Testis (tissue), 2 donors: ENCODE measurements at regions not wholly inside any gene's neighbourhood (a gene's known extent, or its start where the extent isn't known, plus 50 kb on each side); places are given as distances from the start of the nearest gene placed in this dataset.

Experiments
- DNase-seq: peaks from one replicate; pipeline ENCODE4 v3.0.0-alpha.2; 2019
- H3K27ac ChIP-seq, 2 donors: fragments of 200-600 bp; sonication (generic); one replicate each; pipeline ENCODE4 v1.5.1; 2019
- H3K27me3 ChIP-seq: fragments of 200-600 bp; sonication (generic); one replicate; pipeline ENCODE4 v1.5.1; 2019
- H3K36me3 ChIP-seq: fragments of 200-600 bp; sonication (generic); one replicate; pipeline ENCODE4 v1.5.1; 2017; ENCODE audit warnings: low read depth; ENCODE audit errors: missing control alignments
- H3K4me1 ChIP-seq: fragments of 200-600 bp; sonication (generic); one replicate; pipeline ENCODE4 v1.5.1; 2019
- H3K4me3 ChIP-seq, 2 donors: fragments of 200-600 bp; sonication (generic); one replicate each; pipeline ENCODE4 v1.5.1; 2017 to 2019
- H3K9me3 ChIP-seq: fragments of 200-600 bp; sonication (generic); one replicate; pipeline ENCODE4 v1.5.1; 2017
- POLR2A ChIP-seq: fragments of 450-650 bp; IDR thresholded peaks from one replicate; pipeline ENCODE4 v1.6.1; 2017; ENCODE audit warnings: antibody characterized with exemption, mild to moderate bottlenecking, moderate library complexity
- WGBS, 2 donors: methylation state at CpG; one replicate each; pipeline ENCODE4 v1.1.5; 2018; 5-methylcytosine and 5-hydroxymethylcytosine counted together
- intact Hi-C: fragments of 100-400 bp; cut with DNase I; formaldehyde crosslinking; loops from one replicate; pipeline ENCODE4 v1.15.1; 2023; ENCODE audit warnings: low total_unique reads
- TF ChIP-seq, protein P1 (sequence below), 3 experiments: fragments of 450-650 bp in 2 of 3; fragments of 200-600 bp in 1 of 3; sonication (generic) in 1 of 3; IDR thresholded peaks; one replicate each; pipeline ENCODE4 v1.5.1; 2016 to 2019; ENCODE audit warnings: antibody characterized with exemption in 3 of 3, mild to moderate bottlenecking in 2 of 3, moderate library complexity in 1 of 3

DNA sequence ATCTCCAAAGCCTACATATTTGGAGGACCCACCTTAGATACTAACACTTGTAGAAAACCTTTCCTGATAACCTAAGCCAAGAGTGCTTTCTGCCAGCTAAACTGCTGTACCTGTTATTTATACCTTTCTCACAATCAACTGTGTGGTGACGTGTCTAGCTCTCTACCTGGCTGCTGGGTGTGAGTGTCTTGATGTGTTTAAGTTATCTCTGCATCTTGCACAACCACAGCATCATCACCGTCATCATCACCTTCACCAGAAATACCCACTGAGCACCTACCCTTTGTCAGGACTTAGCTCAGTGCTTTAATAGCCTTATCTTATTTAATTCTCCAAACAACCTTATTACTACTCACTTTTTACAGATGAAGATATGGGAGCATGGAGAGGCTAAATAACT is 431.3 kb downstream of the MAFB start:
- Histone ChIP-seq H3K4me1 (no peaks in the 10 kb centered on the region), H3K4me3 (no peak overlapping the region), H3K36me3 (no peaks in the 10 kb centered on the region), H3K27me3 (no peaks in the 10 kb centered on the region), H3K9me3 (no peaks in the 10 kb centered on the region), H3K27ac (no peak overlapping the region)
- intact Hi-C loops, result loop anchor here (10.0 kb wide), 1 partner anchor 57 kb away; no protein-coding TSS in a partner anchor
- 93 to 98% methylated on average over 2 of the region's 2 CpGs for WGBS, 2 donors
- no peak for DNase-seq
- TF ChIP-seq POLR2A, result no peak
- TF ChIP-seq, protein P1, sequence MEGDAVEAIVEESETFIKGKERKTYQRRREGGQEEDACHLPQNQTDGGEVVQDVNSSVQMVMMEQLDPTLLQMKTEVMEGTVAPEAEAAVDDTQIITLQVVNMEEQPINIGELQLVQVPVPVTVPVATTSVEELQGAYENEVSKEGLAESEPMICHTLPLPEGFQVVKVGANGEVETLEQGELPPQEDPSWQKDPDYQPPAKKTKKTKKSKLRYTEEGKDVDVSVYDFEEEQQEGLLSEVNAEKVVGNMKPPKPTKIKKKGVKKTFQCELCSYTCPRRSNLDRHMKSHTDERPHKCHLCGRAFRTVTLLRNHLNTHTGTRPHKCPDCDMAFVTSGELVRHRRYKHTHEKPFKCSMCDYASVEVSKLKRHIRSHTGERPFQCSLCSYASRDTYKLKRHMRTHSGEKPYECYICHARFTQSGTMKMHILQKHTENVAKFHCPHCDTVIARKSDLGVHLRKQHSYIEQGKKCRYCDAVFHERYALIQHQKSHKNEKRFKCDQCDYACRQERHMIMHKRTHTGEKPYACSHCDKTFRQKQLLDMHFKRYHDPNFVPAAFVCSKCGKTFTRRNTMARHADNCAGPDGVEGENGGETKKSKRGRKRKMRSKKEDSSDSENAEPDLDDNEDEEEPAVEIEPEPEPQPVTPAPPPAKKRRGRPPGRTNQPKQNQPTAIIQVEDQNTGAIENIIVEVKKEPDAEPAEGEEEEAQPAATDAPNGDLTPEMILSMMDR (IDR thresholded peaks at IDR 0.05), result no peak

DNA sequence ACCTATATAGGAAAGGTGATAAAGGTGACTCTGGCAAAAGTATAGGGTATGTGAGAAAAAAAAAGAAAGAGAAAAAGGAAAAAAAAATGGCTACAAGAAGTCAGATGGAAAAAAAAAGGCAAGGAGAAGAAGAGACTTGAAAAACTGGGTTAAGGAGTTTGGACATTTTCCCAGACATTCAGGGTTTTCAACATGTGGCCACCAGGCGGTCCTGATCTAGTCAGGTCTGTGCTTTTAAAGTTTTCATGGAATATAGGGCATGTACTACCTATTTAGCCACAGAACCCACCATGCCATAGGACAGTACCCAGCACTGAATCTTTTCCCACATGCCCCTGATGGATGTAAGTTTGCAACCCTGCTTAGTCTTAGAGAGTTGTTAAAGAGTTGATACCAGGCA is 433.7 kb downstream of the MAFB start:
- intact Hi-C loops, result loop anchor here (10.0 kb wide), 1 partner anchor 59 kb away; no protein-coding TSS in a partner anchor
- Histone ChIP-seq H3K4me3 (no peak overlapping the region), H3K36me3 (no peaks in the 10 kb centered on the region), H3K27me3 (no peaks in the 10 kb centered on the region), H3K4me1 (no peaks in the 10 kb centered on the region), H3K9me3 (no peaks in the 10 kb centered on the region), H3K27ac (no peak overlapping the region)
- WGBS, 2 donors, result 32 to 33% methylated on average over 1 of the region's 1 CpG
- peak; percentile 28 for DNase-seq
- TF ChIP-seq, protein P1 (IDR thresholded peaks at IDR 0.05), result peak; percentile 12 to 25 (median 22)
- no peak for TF ChIP-seq POLR2A

DNA sequence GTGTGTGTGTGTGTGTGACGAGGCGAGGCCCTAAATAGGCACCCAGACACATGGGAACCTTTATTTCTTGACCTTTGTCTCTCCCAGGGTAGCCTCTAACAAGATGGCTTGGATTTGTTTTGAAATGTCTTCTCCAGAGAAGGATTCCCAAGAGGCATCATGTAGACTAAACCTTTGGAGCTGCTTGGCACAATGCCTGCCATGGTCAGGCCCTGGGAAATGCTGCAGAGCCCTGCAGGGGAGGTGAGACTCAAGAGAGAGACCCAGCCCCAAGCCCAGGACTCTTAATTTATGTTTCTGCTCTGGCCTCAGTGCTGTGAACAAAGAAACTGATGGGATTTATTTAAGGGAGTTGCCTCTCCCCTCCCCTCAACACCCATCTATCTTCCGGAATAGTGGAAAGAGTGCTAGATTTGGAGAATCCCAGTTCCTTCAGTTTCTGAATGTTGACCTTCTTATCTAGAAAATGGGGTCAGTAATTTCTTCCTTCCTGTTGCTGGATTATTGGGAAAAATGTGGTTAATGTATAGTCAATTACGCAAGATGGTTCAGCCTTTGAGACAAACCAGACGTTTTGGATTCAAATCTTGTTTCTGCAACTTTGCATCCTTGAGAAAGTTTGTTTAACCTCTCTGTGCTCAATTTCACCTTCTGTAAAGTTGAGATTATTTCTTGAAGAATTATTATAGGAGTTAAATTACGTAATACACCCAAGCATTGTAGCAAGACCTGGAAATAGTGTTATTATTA is 434.8 kb downstream of the MAFB start:
- 69 to 82% methylated on average over 6 of the region's 6 CpGs for WGBS, 2 donors
- Histone ChIP-seq H3K4me3 (no peak overlapping the region), H3K27ac (no peak overlapping the region), H3K9me3 (no peaks in the 10 kb centered on the region), H3K27me3 (no peaks in the 10 kb centered on the region), H3K36me3 (no peaks in the 10 kb centered on the region), H3K4me1 (no peaks in the 10 kb centered on the region)
- TF ChIP-seq POLR2A, result no peak
- TF ChIP-seq, protein P1 (IDR thresholded peaks at IDR 0.05), result no peak
- intact Hi-C loops, result loop anchor here (10.0 kb wide), 1 partner anchor 61 kb away; no protein-coding TSS in a partner anchor
- no peak for DNase-seq

DNA sequence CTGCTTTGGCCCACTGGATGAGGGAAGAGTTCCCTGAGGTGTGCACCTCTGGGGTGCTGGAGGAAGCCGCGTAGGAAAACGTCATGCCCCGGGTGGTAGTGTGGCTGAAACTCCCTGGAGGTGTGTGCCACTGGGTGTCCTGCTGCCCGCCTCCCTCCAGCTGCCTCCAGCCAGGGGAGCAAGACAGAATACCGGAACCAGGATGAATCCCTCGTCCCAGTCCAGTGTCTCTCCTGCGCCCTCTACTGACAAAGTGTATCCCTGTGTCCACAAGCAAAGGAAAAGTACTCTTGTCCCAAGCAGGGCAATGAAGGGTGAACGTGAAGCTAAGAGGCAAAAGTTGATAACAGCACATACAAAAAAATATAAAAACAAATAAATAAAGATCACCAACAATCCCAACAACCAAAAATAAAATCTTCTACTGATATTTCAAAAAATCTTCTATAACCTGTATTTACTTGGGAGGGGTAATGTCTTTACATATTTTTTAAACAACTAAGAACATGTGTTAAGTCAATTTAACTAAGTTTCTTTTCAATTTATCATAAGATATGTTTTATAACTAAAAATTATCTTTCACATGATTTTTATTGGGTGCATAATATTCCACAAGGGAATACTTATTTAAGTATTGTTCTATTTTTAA is 437.6 kb downstream of the MAFB start:
- intact Hi-C loops, result loop anchor here (10.0 kb wide), 1 partner anchor 63 kb away; no protein-coding TSS in a partner anchor
- WGBS, 2 donors, result 65 to 67% methylated on average over 9 of the region's 9 CpGs
- Histone ChIP-seq H3K4me3 (no peak overlapping the region), H3K9me3 (no peaks in the 10 kb centered on the region), H3K4me1 (no peaks in the 10 kb centered on the region), H3K27me3 (no peaks in the 10 kb centered on the region), H3K27ac (no peak overlapping the region), H3K36me3 (no peaks in the 10 kb centered on the region)
- TF ChIP-seq, protein P1 (IDR thresholded peaks at IDR 0.05), result peak in 2 of 3 experiments; percentile 21 to 30
- TF ChIP-seq POLR2A, result no peak
- peak; percentile 71 for DNase-seq
